C4-2B (cell line): ENCODE measurements at regions not wholly inside any gene's neighbourhood (a gene's known extent, or its start where the extent isn't known, plus 50 kb on each side); places are given as distances from the start of the nearest gene placed in this dataset.

Experiments used
- ZFX ChIP-seq: fragments of 450-650 bp; IDR thresholded peaks from 2 replicates; pipeline ENCODE4 v1.6.1; 2017
- TF ChIP-seq, protein P1 (sequence below): fragments of 450-650 bp; conservative IDR thresholded peaks from 2 replicates; pipeline ENCODE4 v1.5.1; 2017; ENCODE audit warnings: mild to moderate bottlenecking

- TF ChIP-seq, protein P1, sequence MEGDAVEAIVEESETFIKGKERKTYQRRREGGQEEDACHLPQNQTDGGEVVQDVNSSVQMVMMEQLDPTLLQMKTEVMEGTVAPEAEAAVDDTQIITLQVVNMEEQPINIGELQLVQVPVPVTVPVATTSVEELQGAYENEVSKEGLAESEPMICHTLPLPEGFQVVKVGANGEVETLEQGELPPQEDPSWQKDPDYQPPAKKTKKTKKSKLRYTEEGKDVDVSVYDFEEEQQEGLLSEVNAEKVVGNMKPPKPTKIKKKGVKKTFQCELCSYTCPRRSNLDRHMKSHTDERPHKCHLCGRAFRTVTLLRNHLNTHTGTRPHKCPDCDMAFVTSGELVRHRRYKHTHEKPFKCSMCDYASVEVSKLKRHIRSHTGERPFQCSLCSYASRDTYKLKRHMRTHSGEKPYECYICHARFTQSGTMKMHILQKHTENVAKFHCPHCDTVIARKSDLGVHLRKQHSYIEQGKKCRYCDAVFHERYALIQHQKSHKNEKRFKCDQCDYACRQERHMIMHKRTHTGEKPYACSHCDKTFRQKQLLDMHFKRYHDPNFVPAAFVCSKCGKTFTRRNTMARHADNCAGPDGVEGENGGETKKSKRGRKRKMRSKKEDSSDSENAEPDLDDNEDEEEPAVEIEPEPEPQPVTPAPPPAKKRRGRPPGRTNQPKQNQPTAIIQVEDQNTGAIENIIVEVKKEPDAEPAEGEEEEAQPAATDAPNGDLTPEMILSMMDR: no peak
- TF ChIP-seq ZFX: no peak
These were observed 780.9 kb downstream of the ARAP2 start for GRCh38 chr4:35463251-35463952.
